HG03196 (cell line): ENCODE measurements at regions not wholly inside any gene's neighbourhood (a gene's known extent, or its start where the extent isn't known, plus 50 kb on each side); places are given as distances from the start of the nearest gene placed in this dataset.

ENCODE experiments used
- ATAC-seq: cut with Tn5 transposase; IDR thresholded peaks from one replicate; pipeline ENCODE4 v1.9.1; 2021; ENCODE audit not compliant: unreplicated experiment

DNA sequence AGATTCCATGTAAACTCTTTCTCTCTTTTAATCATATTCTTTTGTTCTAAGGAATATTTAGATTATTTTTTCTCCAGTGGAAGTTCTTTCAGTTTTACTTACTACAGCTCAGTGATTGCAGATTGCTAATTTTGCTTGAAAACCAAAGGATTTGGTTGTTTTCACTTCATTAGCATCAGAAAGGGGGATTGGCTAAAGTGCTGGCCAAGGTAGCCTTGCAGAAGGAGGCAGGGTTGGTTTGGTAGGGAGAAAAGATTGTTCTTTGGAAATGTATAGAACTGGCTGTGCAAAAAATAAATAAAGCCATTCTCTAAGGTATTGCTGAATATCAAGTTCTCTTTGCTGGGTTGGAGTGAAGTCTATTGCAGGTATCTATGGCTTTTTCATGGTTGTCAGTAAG, 92.6 kb downstream of the FAT3 start:
- no peak for ATAC-seq

GRCh38 chr11:92317721-92318120, 93.1 kb downstream of the FAT3 start:
- ATAC-seq = no peak

GRCh38 chr11:92322225-92322624, 97.6 kb downstream of the FAT3 start:
- no peak for ATAC-seq

DNA sequence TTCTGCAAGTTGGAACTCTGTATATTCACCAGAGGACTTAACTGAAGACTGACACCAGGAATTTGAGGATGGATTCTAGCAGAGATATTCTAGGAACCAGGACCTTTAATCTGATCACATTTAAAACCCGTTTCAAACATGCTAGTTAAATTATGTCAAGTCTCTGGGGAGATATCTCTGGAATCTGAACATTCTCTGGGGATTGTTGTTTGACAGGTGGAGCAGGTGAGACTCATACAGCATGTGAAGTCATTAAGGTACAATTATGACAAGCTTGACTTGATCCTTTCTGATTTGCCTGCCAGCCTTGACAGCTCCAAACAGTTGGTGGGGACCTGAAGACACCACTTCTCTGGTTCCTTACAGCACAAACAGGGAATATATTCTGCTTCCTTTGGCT, 100.3 kb downstream of the FAT3 start:
- ATAC-seq = no peak

DNA sequence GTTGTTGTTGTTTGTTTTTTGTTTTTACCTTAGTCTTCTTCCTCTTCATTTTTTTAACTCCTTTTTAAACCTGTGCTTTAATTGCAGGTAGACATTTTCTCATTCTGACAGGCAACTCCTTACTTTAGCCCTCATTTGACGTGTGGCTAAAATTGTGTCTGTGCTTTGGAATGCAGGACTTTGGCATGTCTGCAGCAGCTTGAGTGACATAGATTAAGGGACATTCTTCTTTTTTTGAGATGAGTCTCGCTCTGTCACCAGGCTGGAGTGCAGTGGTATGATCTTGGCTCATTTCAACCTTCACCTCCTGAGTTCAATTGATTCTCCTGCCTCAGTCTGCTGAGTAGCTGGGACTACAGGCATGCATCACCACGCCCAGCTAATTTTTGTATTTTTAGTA, 100.8 kb downstream of the FAT3 start:
- ATAC-seq = no peak

GRCh38 chr11:92329137-92329536, 104.5 kb downstream of the FAT3 start:
- ATAC-seq = no peak

GRCh38 chr11:92329646-92330045, 105.0 kb downstream of the FAT3 start:
- no peak for ATAC-seq

GRCh38 chr11:92330114-92330513, 105.5 kb downstream of the FAT3 start:
- no peak for ATAC-seq

- ATAC-seq = no peak
Observed at GRCh38 chr11:92332986-92333385, 108.4 kb downstream of the FAT3 start.

GRCh38 chr11:92340839-92341238, 116.2 kb downstream of the FAT3 start:
- no peak for ATAC-seq

DNA sequence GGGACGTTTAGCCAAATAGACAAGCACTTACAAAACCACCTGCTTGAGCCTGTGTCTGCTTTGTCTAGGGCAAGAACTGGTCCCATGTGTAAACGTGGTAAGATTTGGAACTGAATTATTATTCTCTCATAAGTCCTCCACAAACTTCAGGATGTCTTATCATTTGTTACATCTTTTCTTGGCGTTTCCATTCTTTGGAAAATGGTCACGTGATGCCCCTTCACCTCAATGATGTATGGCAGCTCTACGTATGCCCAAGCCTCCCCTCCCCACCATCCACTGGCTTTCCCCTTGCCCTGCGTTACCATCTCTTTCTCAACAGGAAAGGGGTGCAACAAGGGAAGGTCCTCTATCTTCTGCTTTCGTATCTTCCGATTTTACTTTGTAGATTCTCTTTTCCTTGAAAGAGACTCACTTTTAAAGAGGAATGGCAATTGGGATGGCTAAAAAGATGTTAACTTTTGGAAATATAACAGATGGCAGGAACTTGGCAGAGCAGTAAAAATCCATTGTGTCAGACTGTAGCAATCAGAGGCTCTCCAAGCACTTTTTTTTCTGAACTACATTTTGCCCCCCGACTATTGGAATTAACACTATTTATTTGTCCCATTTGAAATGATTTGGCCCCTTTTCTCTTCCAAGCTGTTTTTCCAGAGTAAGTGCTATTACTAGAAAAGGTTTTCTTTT, 117.6 kb downstream of the FAT3 start:
- ATAC-seq = no peak

DNA sequence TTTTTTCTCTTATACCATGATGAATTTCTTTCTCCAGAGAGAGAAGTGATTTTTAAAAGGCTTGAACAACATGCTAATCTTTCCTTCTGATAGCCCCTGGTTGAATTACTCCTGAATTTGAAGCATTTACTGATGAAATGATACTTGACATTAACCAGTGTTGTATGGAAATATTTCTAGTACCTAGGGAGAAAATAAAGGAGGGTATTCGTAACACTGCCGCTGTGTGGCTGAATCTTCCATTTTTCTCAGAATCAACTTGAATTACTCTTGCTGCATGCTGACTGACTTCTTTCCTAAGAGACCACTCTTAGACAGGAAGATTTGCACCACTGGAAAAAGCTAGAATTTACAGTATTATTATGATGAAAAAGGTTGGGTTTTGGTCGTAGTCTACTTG, 118.3 kb downstream of the FAT3 start:
- no peak for ATAC-seq

DNA sequence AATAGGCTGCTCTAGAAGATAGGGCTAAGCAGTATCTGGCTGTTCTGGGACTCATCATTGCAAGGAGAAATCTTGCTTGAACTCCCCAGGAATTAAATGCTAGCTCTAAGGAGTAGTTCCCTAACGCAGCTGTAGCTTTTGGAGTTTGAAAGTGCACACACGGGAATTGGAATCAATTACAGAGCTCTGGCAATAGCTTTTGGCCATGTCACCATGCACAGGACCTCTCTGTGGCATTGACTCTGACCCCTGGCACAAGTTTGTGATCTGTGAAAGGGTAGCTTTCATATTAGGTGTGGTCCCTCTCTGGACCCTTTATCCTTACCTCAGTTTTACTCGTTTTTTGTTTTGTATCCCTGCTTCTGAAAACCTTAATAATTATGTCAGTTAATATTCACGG, 121.6 kb downstream of the FAT3 start:
- no peak for ATAC-seq

- no peak for ATAC-seq
Observed at GRCh38 chr11:92347454-92347853, 122.8 kb downstream of the FAT3 start.

DNA sequence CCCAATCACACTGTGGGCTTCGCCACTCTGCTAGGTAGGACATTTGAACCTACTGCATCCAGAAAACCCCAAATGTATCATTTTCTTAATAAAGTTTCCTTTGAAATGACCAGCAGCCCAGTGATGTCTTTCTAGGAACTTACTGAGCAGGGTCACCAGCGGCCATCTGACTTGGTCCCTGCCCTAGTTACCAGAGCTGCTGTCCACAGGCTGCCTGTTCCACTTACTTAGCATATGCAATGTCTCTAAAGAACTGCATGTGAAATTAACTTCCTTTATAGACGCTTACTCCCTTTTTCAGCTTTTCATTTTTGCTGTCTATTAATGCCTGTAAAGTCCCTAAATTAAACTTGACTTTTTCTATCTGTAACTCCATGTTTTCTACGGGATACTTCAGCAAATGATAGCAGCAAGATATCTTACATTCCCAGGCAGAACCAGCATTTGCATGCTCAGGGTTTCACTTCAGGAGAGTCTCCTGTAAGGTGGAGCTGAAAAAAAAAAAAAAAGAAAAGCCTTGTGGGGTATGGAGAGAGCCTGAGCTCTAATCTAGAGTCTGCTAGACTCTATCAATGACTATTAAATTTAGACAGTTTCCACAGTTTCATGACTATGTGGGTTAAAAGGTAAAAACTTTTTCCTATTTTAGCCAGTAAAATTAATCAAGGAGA, 125.0 kb downstream of the FAT3 start:
- ATAC-seq = no peak

- no peak for ATAC-seq
Observed at GRCh38 chr11:92357344-92357743, 132.7 kb downstream of the FAT3 start.

- no peak for ATAC-seq
Observed at GRCh38 chr11:92357841-92358240, 133.2 kb downstream of the FAT3 start.

GRCh38 chr11:92361551-92361950, 136.9 kb downstream of the FAT3 start:
- ATAC-seq = no peak

GRCh38 chr11:92362989-92363388, 138.4 kb downstream of the FAT3 start:
- ATAC-seq = no peak

DNA sequence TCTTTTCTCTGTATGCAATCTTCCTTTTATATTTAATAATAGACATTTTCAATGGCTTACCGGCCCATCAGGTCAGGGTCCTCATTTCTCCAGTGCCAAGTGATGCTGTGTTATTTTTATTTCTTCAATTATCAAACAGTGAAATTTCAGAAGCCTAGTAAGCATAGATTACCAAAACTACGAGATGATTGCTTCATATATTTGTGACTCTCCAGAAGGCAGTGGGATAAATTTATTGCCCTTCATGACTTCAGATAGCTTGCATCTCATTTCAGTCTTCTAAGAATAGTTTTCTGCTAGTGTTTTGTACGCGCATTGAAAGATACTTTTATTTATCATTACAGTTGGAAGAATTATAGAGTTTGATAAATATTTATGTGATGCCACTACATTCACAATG, 139.6 kb downstream of the FAT3 start:
- ATAC-seq = no peak

GRCh38 chr11:92376146-92376599, 151.6 kb downstream of the FAT3 start:
- ATAC-seq = no peak

DNA sequence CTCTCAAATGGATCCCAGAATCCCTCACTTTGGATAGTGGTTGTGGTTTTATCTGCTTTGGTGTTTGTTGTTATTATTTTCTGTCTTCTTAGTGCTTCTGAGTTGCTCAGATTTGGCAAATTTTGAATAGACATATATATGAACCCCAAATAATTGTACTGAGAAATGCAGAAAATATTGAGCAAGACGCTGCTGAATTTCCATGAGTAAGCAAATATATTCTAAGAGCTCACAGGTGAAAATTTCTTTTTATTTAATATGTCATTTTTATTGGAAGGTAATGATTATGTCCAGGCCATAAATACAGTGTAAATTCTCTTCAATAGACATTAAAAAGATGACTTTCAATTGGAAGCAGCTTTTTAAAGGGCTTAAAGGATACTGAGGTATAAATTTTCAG, 152.1 kb downstream of the FAT3 start:
- no peak for ATAC-seq

DNA sequence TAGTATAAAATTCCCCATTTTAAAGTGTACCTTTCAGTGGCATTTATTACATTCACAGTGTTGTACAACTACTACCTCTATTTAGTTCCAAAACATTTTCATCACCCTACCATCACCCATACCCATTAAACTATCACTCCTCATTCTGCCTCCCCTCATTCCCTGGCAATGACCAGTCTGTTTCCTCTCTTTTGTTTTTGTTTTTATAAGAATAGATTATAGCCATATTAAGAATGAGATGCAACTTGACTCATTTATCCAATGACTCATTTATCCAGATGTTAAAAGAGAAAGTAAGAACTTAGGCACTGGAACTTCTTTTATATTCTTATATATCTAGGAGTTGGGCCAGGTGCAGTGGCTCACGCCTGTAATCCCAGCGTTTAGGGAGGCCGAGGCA, 156.3 kb downstream of the FAT3 start:
- no peak for ATAC-seq
